ENCODE measurements at regions not wholly inside any gene's neighbourhood (a gene's known extent, or its start where the extent isn't known, plus 50 kb on each side); places are given as distances from the start of the nearest gene placed in this dataset.
A peak's percentile ranks its signal among the peaks of the same experiment; 100 is the strongest.
"Not testable (repeated sequence)": the region's sequence is repeated elsewhere in the genome, so short reads cannot be mapped to it uniquely, and the experiment has no call there.

- H3K4me1 Mint-ChIP-seq; DNase-seq; H3K36me3 Mint-ChIP-seq (ENCODE audit: low read depth); H3K4me3 Mint-ChIP-seq; ATAC-seq; H3K27me3 Mint-ChIP-seq; H3K27ac Mint-ChIP-seq: not testable (repeated sequence)
- peaks cover 14% of the 10 kb centered on the region for H3K9me3 Mint-ChIP-seq
These were observed 54.1 kb upstream of the USP14 start for GRCh38 chr18:104264-104663.

- ATAC-seq = peak; percentile 13
- H3K27me3 Mint-ChIP-seq; H3K4me1 Mint-ChIP-seq; H3K36me3 Mint-ChIP-seq (ENCODE audit: low read depth); DNase-seq; H3K4me3 Mint-ChIP-seq; H3K27ac Mint-ChIP-seq: not testable (repeated sequence)
- H3K9me3 Mint-ChIP-seq = peaks cover 22% of the 10 kb centered on the region
These were observed 53.0 kb upstream of the USP14 start for GRCh38 chr18:105161-106053.

- peak overlapping the region; percentile 2 for H3K27ac Mint-ChIP-seq
- ATAC-seq; H3K4me1 Mint-ChIP-seq; H3K36me3 Mint-ChIP-seq (ENCODE audit: low read depth); H3K27me3 Mint-ChIP-seq; H3K4me3 Mint-ChIP-seq; DNase-seq: not testable (repeated sequence)
- peaks cover 24% of the 10 kb centered on the region for H3K9me3 Mint-ChIP-seq
These were observed 52.1 kb upstream of the USP14 start for GRCh38 chr18:106054-106851.

- not testable (repeated sequence) for H3K4me3 Mint-ChIP-seq; DNase-seq; H3K27me3 Mint-ChIP-seq; ATAC-seq; H3K36me3 Mint-ChIP-seq (ENCODE audit: low read depth)
- Mint-ChIP-seq H3K9me3 (peaks cover 24% of the 10 kb centered on the region), H3K4me1 (peaks cover 13% of the 10 kb centered on the region), H3K27ac (peak overlapping the region; percentile 2)
These were observed 51.4 kb upstream of the USP14 start for GRCh38 chr18:106868-107384.

GRCh38 chr18:107464-107863 is 50.9 kb upstream of the USP14 start:
- ATAC-seq; H3K36me3 Mint-ChIP-seq (ENCODE audit: low read depth); H3K4me3 Mint-ChIP-seq; DNase-seq; H3K27me3 Mint-ChIP-seq; H3K27ac Mint-ChIP-seq: not testable (repeated sequence)
- peaks cover 24% of the 10 kb centered on the region for H3K9me3 Mint-ChIP-seq
- peaks cover 13% of the 10 kb centered on the region for H3K4me1 Mint-ChIP-seq

GRCh38 chr18:107947-108664 is 50.3 kb upstream of the USP14 start:
- ATAC-seq = peak; percentile 44
- peaks cover 24% of the 10 kb centered on the region for H3K9me3 Mint-ChIP-seq
- H3K36me3 Mint-ChIP-seq (ENCODE audit: low read depth); H3K4me3 Mint-ChIP-seq; H3K27me3 Mint-ChIP-seq; DNase-seq; H3K27ac Mint-ChIP-seq: not testable (repeated sequence)
- peaks cover 13% of the 10 kb centered on the region for H3K4me1 Mint-ChIP-seq
